Activated B cell treated with CpG ODN at 0.5 μM for 24 hours (primary cell): ENCODE measurements at regions not wholly inside any gene's neighbourhood (a gene's known extent, or its start where the extent isn't known, plus 50 kb on each side); places are given as distances from the start of the nearest gene placed in this dataset.

Experiments
- ATAC-seq: fragments of 200-7000 bp; cut with Tn5 transposase; one replicate; pipeline ENCODE4 v1.10.0; 2021; ENCODE audit warnings: low read depth, mild to moderate bottlenecking, moderate library complexity
- CTCF ChIA-PET: fragments of 350-600 bp; sonication (Branson Sonifier 250); formaldehyde crosslinking; loops from one replicate; lab custom pipeline; 2021; ENCODE audit warnings: antibody characterized with exemption; lab: Charles Lee
- POLR2A ChIA-PET: fragments of 350-600 bp; sonication (Branson Sonifier 250); formaldehyde crosslinking; loops from one replicate; lab custom pipeline; 2021; ENCODE audit warnings: antibody characterized with exemption; lab: Charles Lee
- DNase-seq: peaks from one replicate; pipeline ENCODE4 v3.0.0; 2022
- H3K27ac Mint-ChIP-seq: one replicate; pipeline ENCODE4 v1.8.0; 2020; ENCODE audit warnings: mixed read lengths
- H3K27me3 Mint-ChIP-seq: one replicate; pipeline ENCODE4 v1.8.0; 2021; ENCODE audit warnings: mixed read lengths
- H3K36me3 Mint-ChIP-seq: one replicate; pipeline ENCODE4 v1.8.0; 2021; ENCODE audit warnings: low read depth, mixed read lengths
- H3K4me1 Mint-ChIP-seq: one replicate; pipeline ENCODE4 v1.8.0; 2021; ENCODE audit warnings: mixed read lengths
- H3K4me3 Mint-ChIP-seq: one replicate; pipeline ENCODE4 v1.8.0; 2020; ENCODE audit warnings: mild to moderate bottlenecking, mixed read lengths
- H3K9me3 Mint-ChIP-seq: one replicate; pipeline ENCODE4 v1.8.0; 2020; ENCODE audit warnings: mixed read lengths
- CTCF ChIP-seq: fragments of 200-600 bp; IDR thresholded peaks from one replicate; pipeline ENCODE4 v1.8.0; 2022; ENCODE audit warnings: antibody characterized with exemption, mild to moderate bottlenecking
- intact Hi-C: fragments of 100-400 bp; cut with micrococcal nuclease; formaldehyde crosslinking; loops from one replicate; pipeline ENCODE4 v1.15.1; 2024

- Mint-ChIP-seq H3K4me3 (no peak overlapping the region), H3K27ac (no peak overlapping the region), H3K9me3 (no peaks in the 10 kb centered on the region), H3K27me3 (no peaks in the 10 kb centered on the region), H3K36me3 (no peaks in the 10 kb centered on the region), H3K4me1 (peaks cover 7% of the 10 kb centered on the region)
- ChIA-PET POLR2A (no interaction called here), CTCF (no interaction called here)
- no peak for ATAC-seq
- DNase-seq, result no peak
- no peak for TF ChIP-seq CTCF
- intact Hi-C loops, result no loop called here
These were observed 64.5 kb downstream of the CAVIN2 start for GRCh38 chr2:191782351-191782750.

DNA sequence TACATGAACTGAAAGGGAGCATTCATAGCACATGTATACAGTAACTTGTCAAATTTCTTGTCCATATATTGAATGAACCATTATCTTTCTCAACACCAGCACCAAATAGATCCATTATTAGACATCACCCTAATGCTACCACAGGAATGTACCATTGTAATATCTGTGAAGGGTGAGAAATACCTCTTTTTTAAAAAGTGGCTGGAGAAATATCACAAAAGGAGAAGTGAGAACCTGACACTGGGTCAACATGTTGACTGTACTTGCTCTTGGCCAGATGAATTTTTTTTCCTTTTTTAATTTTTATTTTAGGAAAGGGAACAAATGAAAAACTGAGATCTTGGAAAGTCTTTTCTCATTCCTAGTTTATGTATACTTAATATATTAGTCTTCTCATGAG is 63.5 kb downstream of the CAVIN2 start:
- no peak for ATAC-seq
- peaks cover 4% of the 10 kb centered on the region for H3K27me3 Mint-ChIP-seq
- no peak for DNase-seq
- POLR2A ChIA-PET, result no interaction called here
- TF ChIP-seq CTCF, result no peak
- intact Hi-C loops, result no loop called here
- no peak overlapping the region for H3K4me3 Mint-ChIP-seq
- CTCF ChIA-PET, result no interaction called here
- H3K36me3 Mint-ChIP-seq, result no peaks in the 10 kb centered on the region
- H3K9me3 Mint-ChIP-seq, result no peaks in the 10 kb centered on the region
- H3K27ac Mint-ChIP-seq, result no peak overlapping the region
- peaks cover 7% of the 10 kb centered on the region for H3K4me1 Mint-ChIP-seq
